ENCODE measurements at regions not wholly inside any gene's neighbourhood (a gene's known extent, or its start where the extent isn't known, plus 50 kb on each side); places are given as distances from the start of the nearest gene placed in this dataset.
A peak's percentile ranks its signal among the peaks of the same experiment; 100 is the strongest.

DNA sequence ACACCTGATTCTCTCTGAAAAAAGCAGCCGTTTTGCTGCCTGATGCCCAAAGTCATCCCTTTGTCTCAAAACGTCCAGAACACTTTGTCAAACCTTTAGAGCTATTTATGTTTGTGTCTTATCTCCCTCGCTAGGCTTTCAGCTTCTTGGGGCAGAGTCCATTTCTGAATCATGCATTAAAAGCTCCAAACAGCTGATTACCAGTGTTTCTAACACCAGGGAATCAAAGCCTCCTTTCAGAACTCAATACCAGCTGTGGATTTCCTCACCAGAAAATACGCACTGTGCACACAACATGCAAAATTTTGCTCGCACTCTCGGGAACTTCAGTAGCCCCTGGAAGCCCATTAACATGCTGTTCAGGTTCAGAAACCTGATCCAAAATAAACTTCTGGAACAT is 333.3 kb downstream of the HACE1 start:
- intact Hi-C loops (cut with micrococcal nuclease; ENCODE audit: unreplicated experiment) = loop anchor here (10.0 kb wide), 2 partner anchors 292 to 512 kb away; no protein-coding TSS in a partner anchor

GRCh38 chr6:104525677-104526322 is 333.9 kb downstream of the HACE1 start:
- TF ChIP-seq YY1 (IDR thresholded peaks at IDR 0.05; ENCODE audit: low read depth, low read length) (peak; percentile 82), CEBPZ (IDR thresholded peaks at IDR 0.05; ENCODE audit: low read depth, low read length) (no peak), CHD4 (IDR thresholded peaks at IDR 0.05) (no peak), SMC3 (IDR thresholded peaks at IDR 0.05; ENCODE audit: borderline replicate concordance, low read length) (peak; percentile 82), TCF7 (IDR thresholded peaks at IDR 0.05; ENCODE audit: borderline replicate concordance) (peak; percentile 29; the same call in 1 of the 2 replicates), PML (IDR thresholded peaks at IDR 0.05; ENCODE audit: low read length) (no peak), CREM (IDR thresholded peaks at IDR 0.05; ENCODE audit: low read depth) (0 out of 2 replicates have a peak, but pooled peaks have one; percentile 26), RAD21 (IDR thresholded peaks at IDR 0.05; ENCODE audit: insufficient read depth, low read depth, low read length) (peak; percentile 98), ZNF24 (IDR thresholded peaks at IDR 0.05) (no peak)
- TF ChIP-seq, protein P1, sequence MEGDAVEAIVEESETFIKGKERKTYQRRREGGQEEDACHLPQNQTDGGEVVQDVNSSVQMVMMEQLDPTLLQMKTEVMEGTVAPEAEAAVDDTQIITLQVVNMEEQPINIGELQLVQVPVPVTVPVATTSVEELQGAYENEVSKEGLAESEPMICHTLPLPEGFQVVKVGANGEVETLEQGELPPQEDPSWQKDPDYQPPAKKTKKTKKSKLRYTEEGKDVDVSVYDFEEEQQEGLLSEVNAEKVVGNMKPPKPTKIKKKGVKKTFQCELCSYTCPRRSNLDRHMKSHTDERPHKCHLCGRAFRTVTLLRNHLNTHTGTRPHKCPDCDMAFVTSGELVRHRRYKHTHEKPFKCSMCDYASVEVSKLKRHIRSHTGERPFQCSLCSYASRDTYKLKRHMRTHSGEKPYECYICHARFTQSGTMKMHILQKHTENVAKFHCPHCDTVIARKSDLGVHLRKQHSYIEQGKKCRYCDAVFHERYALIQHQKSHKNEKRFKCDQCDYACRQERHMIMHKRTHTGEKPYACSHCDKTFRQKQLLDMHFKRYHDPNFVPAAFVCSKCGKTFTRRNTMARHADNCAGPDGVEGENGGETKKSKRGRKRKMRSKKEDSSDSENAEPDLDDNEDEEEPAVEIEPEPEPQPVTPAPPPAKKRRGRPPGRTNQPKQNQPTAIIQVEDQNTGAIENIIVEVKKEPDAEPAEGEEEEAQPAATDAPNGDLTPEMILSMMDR (IDR thresholded peaks at IDR 0.05 in 2 of 3, conservative IDR thresholded peaks at IDR 0.05 in 1 of 3; ENCODE audit: control insufficient read depth in 2 of 3, extremely low read depth in 1 of 3, insufficient read depth in 1 of 3, low read depth in 3 of 3, low read length in 3 of 3) = peak; percentile 82 to 88 (median 88)
- Histone ChIP-seq H3K27me3 (replicated peaks in 1 of 2; ENCODE audit: control insufficient read depth in 2 of 2, insufficient read depth in 2 of 2, low read length in 1 of 2) (no peaks in the 10 kb centered on the region), H3K4me3 (no peak overlapping the region; the same call in 1 of the 2 replicates), H3K9me3 (replicated peaks; ENCODE audit: control insufficient read depth, insufficient read depth, low read length) (no peaks in the 10 kb centered on the region), H3K27ac (ENCODE audit: control insufficient read depth, insufficient read depth) (no peak overlapping the region), H3K36me3 (ENCODE audit: control insufficient read depth in 2 of 2, insufficient read depth in 2 of 2, low read length in 1 of 2) (no peaks in the 10 kb centered on the region), H3K4me2 (ENCODE audit: control insufficient read depth, insufficient read depth) (no peak overlapping the region; the same call in 1 of the 2 replicates), H3K9ac (ENCODE audit: control insufficient read depth, insufficient read depth, low read length) (no peak overlapping the region), H3K79me2 (ENCODE audit: control insufficient read depth, insufficient read depth, low read length) (no peaks in the 10 kb centered on the region), H4K20me1 (ENCODE audit: control insufficient read depth, insufficient read depth) (no peaks in the 10 kb centered on the region), H2AFZ (ENCODE audit: control insufficient read depth, low read depth, low read length) (peak overlapping the region; percentile 56), H3K4me1 (ENCODE audit: control insufficient read depth, insufficient read depth, low read length) (no peaks in the 10 kb centered on the region)
- in situ Hi-C loops (cut with MboI) (loop anchor here (5.0 kb wide), 1 partner anchor 247 kb away; no protein-coding TSS in a partner anchor), intact Hi-C loops (cut with micrococcal nuclease; ENCODE audit: unreplicated experiment) (loop anchor here (2.0 to 10.0 kb wide), 4 partner anchors 201 to 511 kb away; no protein-coding TSS in a partner anchor)
- POLR2A ChIA-PET = no interaction called here
- peak; percentile 61 for FAIRE-seq
- peak; percentile 99 for ATAC-seq
- RAD21 ChIA-PET (ENCODE audit: unreplicated experiment) = interaction anchor here (1.0 to 1.5 kb wide), 4 partner anchors 9 to 1252 kb away, joined by 3 to 5 read pairs (median 3); no protein-coding TSS in a partner anchor
- CTCF ChIA-PET = interaction anchor here (0.7 to 2.5 kb wide), 20 partner anchors 9 to 1403 kb away, joined by 3 to 9 read pairs (median 4); no protein-coding TSS in a partner anchor
- no TSS peak for BruUV-seq (replicated peaks)
- WGBS (ENCODE audit: insufficient coverage, insufficient replicate concordance, low lambda C conversion rate, missing lambda C conversion rate) = 19% methylated on average over 15 of the region's 15 CpGs
- SMC1A ChIA-PET (ENCODE audit: uncharacterized antibody, unreplicated experiment) = interaction anchor here (0.7 to 1.3 kb wide), 5 partner anchors 9 to 1402 kb away, joined by 3 to 6 read pairs (median 3); no protein-coding TSS in a partner anchor
- peak; percentile 17 for DNase-seq (ENCODE audit: low read depth, low spot score)

More for the DNA sequence above, 333.3 kb downstream of the HACE1 start:
- no peak overlapping the region for H3K4me3 ChIP-seq
- 42% methylated on average over 6 of the region's 6 CpGs for WGBS (ENCODE audit: insufficient coverage, insufficient replicate concordance, low lambda C conversion rate, missing lambda C conversion rate)
- RAD21 ChIA-PET (ENCODE audit: unreplicated experiment) = interaction anchor here (1.0 to 1.5 kb wide), 4 partner anchors 9 to 1253 kb away, joined by 3 to 5 read pairs (median 3); no protein-coding TSS in a partner anchor
- H4K20me1 ChIP-seq (ENCODE audit: control insufficient read depth, insufficient read depth) = no peaks in the 10 kb centered on the region
- no peaks in the 10 kb centered on the region for H3K27me3 ChIP-seq (replicated peaks in 1 of 2; ENCODE audit: control insufficient read depth in 2 of 2, insufficient read depth in 2 of 2, low read length in 1 of 2)
- FAIRE-seq (no peak), ATAC-seq (no peak), DNase-seq (ENCODE audit: low read depth, low spot score) (no peak)
- H2AFZ ChIP-seq (ENCODE audit: control insufficient read depth, low read depth, low read length) = no peak overlapping the region
- H3K9me3 ChIP-seq (replicated peaks; ENCODE audit: control insufficient read depth, insufficient read depth, low read length) = no peaks in the 10 kb centered on the region
- no TSS peak for BruUV-seq (replicated peaks)
- no peak overlapping the region for H3K4me2 ChIP-seq (ENCODE audit: control insufficient read depth, insufficient read depth)
- no peaks in the 10 kb centered on the region for H3K36me3 ChIP-seq (ENCODE audit: control insufficient read depth in 2 of 2, insufficient read depth in 2 of 2, low read length in 1 of 2)
- SMC1A ChIA-PET (ENCODE audit: uncharacterized antibody, unreplicated experiment) = interaction anchor here (1.0 to 1.3 kb wide), 3 partner anchors 10 to 1402 kb away, joined by 3 to 6 read pairs (median 4); no protein-coding TSS in a partner anchor
- no peak overlapping the region for H3K9ac ChIP-seq (ENCODE audit: control insufficient read depth, insufficient read depth, low read length)
- no peaks in the 10 kb centered on the region for H3K4me1 ChIP-seq (ENCODE audit: control insufficient read depth, insufficient read depth, low read length)
- H3K27ac ChIP-seq (ENCODE audit: control insufficient read depth, insufficient read depth) = no peak overlapping the region
- H3K79me2 ChIP-seq (ENCODE audit: control insufficient read depth, insufficient read depth, low read length) = no peaks in the 10 kb centered on the region
- TF ChIP-seq NR2C1 (IDR thresholded peaks at IDR 0.05) = no peak
- CTCF ChIA-PET = interaction anchor here (0.7 to 2.5 kb wide), 19 partner anchors 9 to 1404 kb away, joined by 3 to 9 read pairs (median 5); no protein-coding TSS in a partner anchor
- in situ Hi-C loops (cut with MboI) = loop anchor here (5.0 kb wide), 1 partner anchor 246 kb away; no protein-coding TSS in a partner anchor
- POLR2A ChIA-PET = no interaction called here
